PC-3 (cell line): ENCODE measurements at regions not wholly inside any gene's neighbourhood (a gene's known extent, or its start where the extent isn't known, plus 50 kb on each side); places are given as distances from the start of the nearest gene placed in this dataset.

Experiments used
- ATAC-seq: fragments of 200-7000 bp; cut with Tn5 transposase; 2 replicates; pipeline ENCODE4 v1.9.1; 2020; ENCODE audit warnings: mild to moderate bottlenecking, moderate library complexity
- BruUV-seq: library from RNA; stranded (reverse); fragments of 400-500 nt; replicated peaks from 2 replicates; lab custom pipeline; 2021; lab: Mats Ljungman, UMichigan
- CTCF ChIA-PET: fragments of 300-600 bp; sonication (Branson Sonifier 250); formaldehyde crosslinking; loops from one replicate; lab custom pipeline; 2022; ENCODE audit warnings: antibody characterized with exemption; lab: Charles Lee
- POLR2A ChIA-PET: fragments of 300-600 bp; sonication (Branson Sonifier 250); formaldehyde crosslinking; loops from one replicate; lab custom pipeline; 2022; ENCODE audit warnings: antibody characterized with exemption; ENCODE audit not compliant: unreplicated experiment; lab: Charles Lee
- DNase-seq: peaks from one replicate; pipeline ENCODE4 v3.0.0-alpha.2; 2015
- H2AFZ ChIP-seq: fragments of 300-600 bp; sonication (generic); 2 replicates; pipeline ENCODE4 v1.6.0; 2016; ENCODE audit warnings: antibody characterized with exemption, low read length
- H3F3A ChIP-seq: fragments of 300-600 bp; sonication (generic); one replicate; pipeline ENCODE4 v1.6.0; 2017; ENCODE audit warnings: antibody characterized with exemption, low read length, control low read depth, mild to moderate bottlenecking; ENCODE audit not compliant: unreplicated experiment
- H3K27ac ChIP-seq: fragments of 300-600 bp; sonication (generic); 2 replicates; pipeline ENCODE4 v1.5.1; 2016; ENCODE audit warnings: mild to moderate bottlenecking, low read length
- H3K27me3 ChIP-seq: fragments of 300-600 bp; sonication (generic); 2 replicates; pipeline ENCODE4 v1.6.1; 2016; ENCODE audit warnings: low read length, mixed read lengths
- H3K36me3 ChIP-seq: fragments of 300-600 bp; sonication (generic); 2 replicates; pipeline ENCODE4 v1.6.1; 2016; ENCODE audit warnings: low read depth, mixed run types, low read length, mixed read lengths
- H3K4me1 ChIP-seq: fragments of 300-600 bp; sonication (generic); 2 replicates; pipeline ENCODE4 v1.5.1; 2016; ENCODE audit warnings: low read length; ENCODE audit not compliant: insufficient read depth
- H3K4me2 ChIP-seq: fragments of 300-600 bp; sonication (generic); 2 replicates; pipeline ENCODE4 v1.6.0; 2016; ENCODE audit warnings: low read length
- H3K4me3 ChIP-seq: fragments of 300-600 bp; sonication (generic); 2 replicates; pipeline ENCODE4 v1.5.1; 2016; ENCODE audit warnings: mild to moderate bottlenecking, low read length, mixed read lengths
- H3K79me2 ChIP-seq: fragments of 300-600 bp; sonication (generic); 2 replicates; pipeline ENCODE4 v1.6.1; 2017; ENCODE audit warnings: low read length, mixed read lengths
- H3K9ac ChIP-seq: fragments of 300-600 bp; sonication (generic); 2 replicates; pipeline ENCODE4 v1.6.0; 2016; ENCODE audit warnings: mild to moderate bottlenecking, low read length
- H3K9me2 ChIP-seq: fragments of 300-600 bp; sonication (generic); replicated peaks from 2 replicates; pipeline ENCODE4 v1.6.1; 2016; ENCODE audit warnings: mixed run types, low read length, mixed read lengths
- H3K9me3 ChIP-seq: fragments of 300-600 bp; sonication (generic); 2 replicates; pipeline ENCODE4 v1.6.1; 2016; ENCODE audit warnings: low read length, mixed read lengths
- H4K20me1 ChIP-seq: fragments of 300-600 bp; sonication (generic); 2 replicates; pipeline ENCODE4 v1.6.1; 2016; ENCODE audit warnings: low read length, mixed read lengths
- EZH2 ChIP-seq: fragments of 300-600 bp; sonication (generic); IDR thresholded peaks from one replicate; pipeline ENCODE4 v1.6.1; 2017; ENCODE audit warnings: antibody characterized with exemption, mild to moderate bottlenecking, low read length; ENCODE audit not compliant: unreplicated experiment
- EZH2phosphoT487 ChIP-seq: fragments of 300-600 bp; sonication (generic); IDR thresholded peaks from 2 replicates; pipeline ENCODE4 v1.6.1; 2018; ENCODE audit warnings: mild to moderate bottlenecking, antibody characterized with exemption, low read length, borderline replicate concordance
- intact Hi-C: fragments of 100-400 bp; cut with micrococcal nuclease; formaldehyde crosslinking; loops from 2 replicates; pipeline ENCODE4 v1.9.0; 2023
- TF ChIP-seq, protein P1 (sequence below): fragments of 300-600 bp; sonication (generic); conservative IDR thresholded peaks from 2 replicates; pipeline ENCODE4 v1.5.1; 2017; ENCODE audit warnings: antibody characterized with exemption, low read depth, mild to moderate bottlenecking, low read length

DNA sequence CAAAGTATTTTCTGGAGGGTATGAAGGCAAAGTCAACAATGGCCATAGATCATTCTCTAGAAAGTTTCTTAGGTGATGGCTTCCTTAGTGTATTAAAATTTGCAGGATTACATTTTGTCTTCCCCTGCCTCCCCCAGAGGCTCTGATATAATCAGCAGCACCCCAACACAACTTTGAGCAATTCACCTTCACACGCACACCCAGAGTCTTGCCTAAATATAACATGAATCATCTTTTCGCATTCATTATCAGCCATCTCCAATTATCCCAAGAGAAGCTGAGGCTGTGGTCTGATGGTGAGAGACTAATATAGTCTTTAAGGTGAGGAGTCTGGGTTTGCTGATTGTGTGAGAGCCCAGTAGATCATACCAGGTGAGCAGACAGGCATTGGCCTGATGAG lies 343.0 kb downstream of the RRAGC start:
- intact Hi-C loops: no loop called here
- no peak overlapping the region for H3K4me2 ChIP-seq
- no peaks in the 10 kb centered on the region for H3K9me2 ChIP-seq
- ATAC-seq (no peak), DNase-seq (no peak)
- H3K79me2 ChIP-seq: no peaks in the 10 kb centered on the region
- H3F3A ChIP-seq: no peaks in the 10 kb centered on the region
- H3K27ac ChIP-seq: no peak overlapping the region
- BruUV-seq: no TSS peak
- H3K4me1 ChIP-seq: no peaks in the 10 kb centered on the region
- TF ChIP-seq EZH2 (no peak), EZH2phosphoT487 (no peak)
- TF ChIP-seq, protein P1, sequence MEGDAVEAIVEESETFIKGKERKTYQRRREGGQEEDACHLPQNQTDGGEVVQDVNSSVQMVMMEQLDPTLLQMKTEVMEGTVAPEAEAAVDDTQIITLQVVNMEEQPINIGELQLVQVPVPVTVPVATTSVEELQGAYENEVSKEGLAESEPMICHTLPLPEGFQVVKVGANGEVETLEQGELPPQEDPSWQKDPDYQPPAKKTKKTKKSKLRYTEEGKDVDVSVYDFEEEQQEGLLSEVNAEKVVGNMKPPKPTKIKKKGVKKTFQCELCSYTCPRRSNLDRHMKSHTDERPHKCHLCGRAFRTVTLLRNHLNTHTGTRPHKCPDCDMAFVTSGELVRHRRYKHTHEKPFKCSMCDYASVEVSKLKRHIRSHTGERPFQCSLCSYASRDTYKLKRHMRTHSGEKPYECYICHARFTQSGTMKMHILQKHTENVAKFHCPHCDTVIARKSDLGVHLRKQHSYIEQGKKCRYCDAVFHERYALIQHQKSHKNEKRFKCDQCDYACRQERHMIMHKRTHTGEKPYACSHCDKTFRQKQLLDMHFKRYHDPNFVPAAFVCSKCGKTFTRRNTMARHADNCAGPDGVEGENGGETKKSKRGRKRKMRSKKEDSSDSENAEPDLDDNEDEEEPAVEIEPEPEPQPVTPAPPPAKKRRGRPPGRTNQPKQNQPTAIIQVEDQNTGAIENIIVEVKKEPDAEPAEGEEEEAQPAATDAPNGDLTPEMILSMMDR: no peak
- H3K9me3 ChIP-seq: no peaks in the 10 kb centered on the region
- POLR2A ChIA-PET: no interaction called here
- H3K36me3 ChIP-seq: no peaks in the 10 kb centered on the region
- CTCF ChIA-PET: no interaction called here
- no peak overlapping the region for H3K9ac ChIP-seq
- peaks cover 31% of the 10 kb centered on the region for H3K27me3 ChIP-seq
- no peaks in the 10 kb centered on the region for H4K20me1 ChIP-seq
- no peak overlapping the region for H3K4me3 ChIP-seq
- no peak overlapping the region for H2AFZ ChIP-seq

DNA sequence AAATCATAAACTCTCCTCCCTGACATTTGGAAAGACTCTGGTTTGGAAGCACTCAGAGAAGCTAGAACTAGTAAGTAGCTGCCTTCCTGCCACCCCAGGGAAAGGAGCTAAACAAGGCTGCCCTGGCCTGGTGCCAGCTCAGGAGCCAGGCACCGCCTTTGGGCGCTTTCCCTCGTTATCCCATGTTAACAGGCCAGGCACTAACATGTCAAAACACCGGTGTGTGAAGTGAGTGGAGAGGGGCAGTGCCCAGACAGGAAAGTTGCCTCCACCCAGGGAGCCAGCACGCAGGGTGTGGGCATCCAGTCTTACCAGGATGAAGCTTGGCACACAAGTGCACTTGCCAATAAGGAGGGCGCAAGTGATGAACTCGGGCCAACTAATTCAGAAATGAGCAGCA lies 346.8 kb downstream of the RRAGC start:
- Histone ChIP-seq H3K4me2 (no peak overlapping the region), H3K27me3 (peaks cover 55% of the 10 kb centered on the region), H3K9me2 (no peaks in the 10 kb centered on the region), H3F3A (no peaks in the 10 kb centered on the region), H3K4me3 (no peak overlapping the region), H3K79me2 (no peaks in the 10 kb centered on the region), H3K36me3 (no peaks in the 10 kb centered on the region), H3K4me1 (no peaks in the 10 kb centered on the region), H3K9me3 (no peaks in the 10 kb centered on the region), H3K27ac (no peak overlapping the region), H4K20me1 (no peaks in the 10 kb centered on the region), H3K9ac (no peak overlapping the region), H2AFZ (no peak overlapping the region)
- ChIA-PET POLR2A (no interaction called here), CTCF (no interaction called here)
- TF ChIP-seq, protein P1: no peak
- TF ChIP-seq EZH2phosphoT487 (no peak), EZH2 (no peak)
- DNase-seq: no peak
- ATAC-seq: no peak
- no TSS peak for BruUV-seq
- intact Hi-C loops: no loop called here

DNA sequence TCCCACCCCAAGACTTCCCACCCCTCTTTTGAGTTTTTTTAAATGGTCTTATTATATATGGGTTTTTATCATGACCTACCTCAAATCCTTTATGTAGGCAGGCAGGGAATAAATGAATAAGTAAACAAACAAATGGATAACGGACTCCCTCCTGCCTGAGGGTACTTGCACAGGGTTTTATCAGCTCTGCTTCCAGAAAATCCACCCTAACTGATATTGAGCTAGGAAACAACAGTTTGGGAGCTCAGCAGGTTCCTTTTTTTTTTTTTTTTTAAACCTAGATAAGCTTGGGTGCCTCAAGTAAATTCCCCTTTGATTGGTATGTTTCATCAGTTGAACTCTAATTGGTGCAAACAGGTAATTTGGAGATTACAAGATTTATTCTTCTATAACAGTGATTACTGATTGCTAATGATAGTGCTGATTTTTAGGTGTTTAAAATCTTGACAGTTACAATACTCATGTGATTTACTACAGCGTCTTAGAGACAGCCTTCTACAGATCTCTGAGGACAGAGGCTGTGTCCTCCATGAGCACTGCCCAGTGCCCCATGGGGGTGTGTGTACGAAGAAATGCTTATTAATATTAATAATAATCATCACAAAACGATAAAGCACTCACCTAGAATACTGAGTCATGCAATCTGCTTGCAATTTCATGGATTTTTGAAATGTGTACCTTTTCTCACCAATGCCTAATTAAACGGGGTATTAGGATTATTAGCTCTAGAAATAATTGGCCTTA lies 347.4 kb downstream of the RRAGC start:
- DNase-seq (no peak), ATAC-seq (no peak)
- Histone ChIP-seq H2AFZ (no peak overlapping the region), H4K20me1 (no peaks in the 10 kb centered on the region), H3K9me3 (no peaks in the 10 kb centered on the region), H3K9me2 (no peaks in the 10 kb centered on the region), H3K9ac (no peak overlapping the region), H3K27ac (no peak overlapping the region), H3K4me1 (no peaks in the 10 kb centered on the region), H3K4me3 (no peak overlapping the region), H3K36me3 (no peaks in the 10 kb centered on the region), H3F3A (no peaks in the 10 kb centered on the region), H3K4me2 (no peak overlapping the region), H3K79me2 (no peaks in the 10 kb centered on the region), H3K27me3 (peaks cover 58% of the 10 kb centered on the region)
- TF ChIP-seq, protein P1: no peak
- no peak for TF ChIP-seq EZH2phosphoT487
- TF ChIP-seq EZH2: no peak
- intact Hi-C loops: no loop called here
- ChIA-PET CTCF (no interaction called here), POLR2A (no interaction called here)
- no TSS peak for BruUV-seq
